Fibroblast of lung (primary cell): ENCODE measurements at regions not wholly inside any gene's neighbourhood (a gene's known extent, or its start where the extent isn't known, plus 50 kb on each side); places are given as distances from the start of the nearest gene placed in this dataset.

Experiments used
- EZH2 ChIP-seq: IDR thresholded peaks from 2 replicates; pipeline ENCODE4 v1.5.1; 2012; ENCODE audit warnings: low read length, control low read depth, mild to moderate bottlenecking; ENCODE audit errors: missing control alignments
- TF ChIP-seq, protein P1 (sequence below), 2 donors: IDR thresholded peaks in 1 of 2; conservative IDR thresholded peaks in 1 of 2; 1 replicate in 1 of 2; 2 replicates in 1 of 2; pipeline ENCODE4 v1.5.1; 2011 to 2012; ENCODE audit warnings: low read length in 2 of 2, control low read depth in 1 of 2, inconsistent platforms in 1 of 2, low read depth in 1 of 2, mild to moderate bottlenecking in 1 of 2

GRCh38 chr2:12141618-12142258 lies 395.3 kb downstream of the LPIN1 start:
- TF ChIP-seq, protein P1, sequence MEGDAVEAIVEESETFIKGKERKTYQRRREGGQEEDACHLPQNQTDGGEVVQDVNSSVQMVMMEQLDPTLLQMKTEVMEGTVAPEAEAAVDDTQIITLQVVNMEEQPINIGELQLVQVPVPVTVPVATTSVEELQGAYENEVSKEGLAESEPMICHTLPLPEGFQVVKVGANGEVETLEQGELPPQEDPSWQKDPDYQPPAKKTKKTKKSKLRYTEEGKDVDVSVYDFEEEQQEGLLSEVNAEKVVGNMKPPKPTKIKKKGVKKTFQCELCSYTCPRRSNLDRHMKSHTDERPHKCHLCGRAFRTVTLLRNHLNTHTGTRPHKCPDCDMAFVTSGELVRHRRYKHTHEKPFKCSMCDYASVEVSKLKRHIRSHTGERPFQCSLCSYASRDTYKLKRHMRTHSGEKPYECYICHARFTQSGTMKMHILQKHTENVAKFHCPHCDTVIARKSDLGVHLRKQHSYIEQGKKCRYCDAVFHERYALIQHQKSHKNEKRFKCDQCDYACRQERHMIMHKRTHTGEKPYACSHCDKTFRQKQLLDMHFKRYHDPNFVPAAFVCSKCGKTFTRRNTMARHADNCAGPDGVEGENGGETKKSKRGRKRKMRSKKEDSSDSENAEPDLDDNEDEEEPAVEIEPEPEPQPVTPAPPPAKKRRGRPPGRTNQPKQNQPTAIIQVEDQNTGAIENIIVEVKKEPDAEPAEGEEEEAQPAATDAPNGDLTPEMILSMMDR (conservative IDR thresholded peaks at IDR 0.05 in 1 of 2, IDR thresholded peaks at IDR 0.05 in 1 of 2; ENCODE audit: low read depth in 1 of 2, low read length in 2 of 2) = no peak
- no peak for TF ChIP-seq EZH2
